Peyer's patch (tissue), 4 donors: ENCODE measurements at regions not wholly inside any gene's neighbourhood (a gene's known extent, or its start where the extent isn't known, plus 50 kb on each side); places are given as distances from the start of the nearest gene placed in this dataset.

Experiments
- POLR2A ChIP-seq, 2 donors: fragments of 450-650 bp; IDR thresholded peaks; one replicate each; pipeline ENCODE4 v1.5.1; 2017; ENCODE audit warnings: antibody characterized with exemption in 2 of 2, mild to moderate bottlenecking in 2 of 2, moderate library complexity in 2 of 2
- TF ChIP-seq, protein P1 (sequence below), 6 experiments: fragments of 450-650 bp in 4 of 6; fragments of 200-600 bp in 2 of 6; sonication (generic) in 1 of 6; IDR thresholded peaks; one replicate each; pipeline ENCODE4 v1.5.1; 2017 to 2019; ENCODE audit warnings: antibody characterized with exemption in 6 of 6, mild to moderate bottlenecking in 3 of 6, moderate library complexity in 1 of 6

DNA sequence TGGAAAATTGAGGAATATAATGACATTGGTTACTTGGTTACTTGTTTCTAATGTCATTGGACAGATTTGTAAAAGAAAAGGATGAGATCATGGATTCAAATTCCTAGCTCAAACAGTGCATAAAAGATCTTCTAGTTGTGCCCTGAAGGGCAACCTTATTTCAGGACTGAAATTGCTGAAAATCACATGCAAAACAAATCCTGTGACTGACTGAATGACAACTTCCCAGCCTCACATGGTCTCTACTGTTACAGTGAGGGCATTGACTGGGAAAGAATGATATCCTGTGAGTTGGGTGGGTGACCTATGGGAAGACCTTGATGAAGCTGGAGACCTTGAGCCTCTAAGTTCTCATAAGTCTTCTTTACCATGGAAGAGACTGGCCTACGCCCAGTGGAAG is 90.4 kb upstream of the HAAO start:
- TF ChIP-seq, protein P1, sequence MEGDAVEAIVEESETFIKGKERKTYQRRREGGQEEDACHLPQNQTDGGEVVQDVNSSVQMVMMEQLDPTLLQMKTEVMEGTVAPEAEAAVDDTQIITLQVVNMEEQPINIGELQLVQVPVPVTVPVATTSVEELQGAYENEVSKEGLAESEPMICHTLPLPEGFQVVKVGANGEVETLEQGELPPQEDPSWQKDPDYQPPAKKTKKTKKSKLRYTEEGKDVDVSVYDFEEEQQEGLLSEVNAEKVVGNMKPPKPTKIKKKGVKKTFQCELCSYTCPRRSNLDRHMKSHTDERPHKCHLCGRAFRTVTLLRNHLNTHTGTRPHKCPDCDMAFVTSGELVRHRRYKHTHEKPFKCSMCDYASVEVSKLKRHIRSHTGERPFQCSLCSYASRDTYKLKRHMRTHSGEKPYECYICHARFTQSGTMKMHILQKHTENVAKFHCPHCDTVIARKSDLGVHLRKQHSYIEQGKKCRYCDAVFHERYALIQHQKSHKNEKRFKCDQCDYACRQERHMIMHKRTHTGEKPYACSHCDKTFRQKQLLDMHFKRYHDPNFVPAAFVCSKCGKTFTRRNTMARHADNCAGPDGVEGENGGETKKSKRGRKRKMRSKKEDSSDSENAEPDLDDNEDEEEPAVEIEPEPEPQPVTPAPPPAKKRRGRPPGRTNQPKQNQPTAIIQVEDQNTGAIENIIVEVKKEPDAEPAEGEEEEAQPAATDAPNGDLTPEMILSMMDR (IDR thresholded peaks at IDR 0.05): no peak
- TF ChIP-seq POLR2A (IDR thresholded peaks at IDR 0.05): no peak
